Brain microvascular endothelial cell (primary cell): ENCODE measurements at regions not wholly inside any gene's neighbourhood (a gene's known extent, or its start where the extent isn't known, plus 50 kb on each side); places are given as distances from the start of the nearest gene placed in this dataset.
"Not testable (repeated sequence)": the region's sequence is repeated elsewhere in the genome, so short reads cannot be mapped to it uniquely, and the experiment has no call there.

ENCODE experiments used
- DNase-seq: peaks from one replicate; pipeline ENCODE4 v3.0.0-alpha.2; 2020
- H3K27ac ChIP-seq: fragments of 250-450 bp; sonication (Bioruptor Pico); 2 replicates; pipeline ENCODE4 v1.5.1; 2020; ENCODE audit warnings: mild to moderate bottlenecking, moderate library complexity
- H3K27me3 ChIP-seq: fragments of 250-450 bp; sonication (Bioruptor Pico); replicated peaks from 2 replicates; pipeline ENCODE4 v1.5.1; 2020; ENCODE audit warnings: mild to moderate bottlenecking
- H3K36me3 ChIP-seq: fragments of 250-450 bp; sonication (Bioruptor Pico); replicated peaks from 2 replicates; pipeline ENCODE4 v1.5.1; 2020; ENCODE audit warnings: mild to moderate bottlenecking
- H3K4me3 ChIP-seq: 2 replicates; pipeline ENCODE4 v1.5.1; 2011; ENCODE audit warnings: low read depth, mild to moderate bottlenecking, control low read depth, low read length, moderate library complexity
- in situ Hi-C: cut with HindIII; loops from 2 replicates; pipeline ENCODE4 v1.10.0; 2017; ENCODE audit warnings: low sequenced_read_pairs, low pct_ligation_motif_present
- TF ChIP-seq, protein P1 (sequence below): IDR thresholded peaks from 2 replicates; pipeline ENCODE4 v1.5.1; 2011; ENCODE audit warnings: low read depth, mild to moderate bottlenecking, moderate library complexity, low read length, control low read depth, inconsistent platforms; ENCODE audit errors: missing control alignments

DNA sequence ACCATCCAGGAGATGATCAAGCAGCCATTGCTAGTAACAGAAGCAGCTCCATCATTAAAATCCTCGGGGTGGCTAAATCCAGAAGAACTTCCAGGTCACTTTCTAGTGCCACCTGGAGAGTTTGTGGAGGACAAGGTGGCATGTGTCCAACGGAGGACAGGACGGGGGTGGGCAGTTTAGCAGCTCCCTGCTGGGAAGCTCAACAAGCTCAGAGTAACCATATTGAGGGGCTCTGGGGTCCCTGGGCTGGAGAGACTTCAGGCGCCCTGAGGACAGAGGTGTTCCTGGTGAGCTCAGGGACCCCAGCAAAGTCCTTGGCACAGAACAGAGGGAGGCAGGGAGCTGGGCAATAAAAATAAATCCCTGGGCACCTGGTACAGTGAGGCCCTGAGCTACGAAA is 140.0 kb upstream of the FHL2 start:
- in situ Hi-C loops = no loop called here
- no peak overlapping the region for H3K4me3 ChIP-seq
- DNase-seq = no peak
- H3K36me3 ChIP-seq = no peaks in the 10 kb centered on the region
- TF ChIP-seq, protein P1, sequence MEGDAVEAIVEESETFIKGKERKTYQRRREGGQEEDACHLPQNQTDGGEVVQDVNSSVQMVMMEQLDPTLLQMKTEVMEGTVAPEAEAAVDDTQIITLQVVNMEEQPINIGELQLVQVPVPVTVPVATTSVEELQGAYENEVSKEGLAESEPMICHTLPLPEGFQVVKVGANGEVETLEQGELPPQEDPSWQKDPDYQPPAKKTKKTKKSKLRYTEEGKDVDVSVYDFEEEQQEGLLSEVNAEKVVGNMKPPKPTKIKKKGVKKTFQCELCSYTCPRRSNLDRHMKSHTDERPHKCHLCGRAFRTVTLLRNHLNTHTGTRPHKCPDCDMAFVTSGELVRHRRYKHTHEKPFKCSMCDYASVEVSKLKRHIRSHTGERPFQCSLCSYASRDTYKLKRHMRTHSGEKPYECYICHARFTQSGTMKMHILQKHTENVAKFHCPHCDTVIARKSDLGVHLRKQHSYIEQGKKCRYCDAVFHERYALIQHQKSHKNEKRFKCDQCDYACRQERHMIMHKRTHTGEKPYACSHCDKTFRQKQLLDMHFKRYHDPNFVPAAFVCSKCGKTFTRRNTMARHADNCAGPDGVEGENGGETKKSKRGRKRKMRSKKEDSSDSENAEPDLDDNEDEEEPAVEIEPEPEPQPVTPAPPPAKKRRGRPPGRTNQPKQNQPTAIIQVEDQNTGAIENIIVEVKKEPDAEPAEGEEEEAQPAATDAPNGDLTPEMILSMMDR = no peak
- no peak overlapping the region for H3K27ac ChIP-seq
- H3K27me3 ChIP-seq = no peaks in the 10 kb centered on the region

DNA sequence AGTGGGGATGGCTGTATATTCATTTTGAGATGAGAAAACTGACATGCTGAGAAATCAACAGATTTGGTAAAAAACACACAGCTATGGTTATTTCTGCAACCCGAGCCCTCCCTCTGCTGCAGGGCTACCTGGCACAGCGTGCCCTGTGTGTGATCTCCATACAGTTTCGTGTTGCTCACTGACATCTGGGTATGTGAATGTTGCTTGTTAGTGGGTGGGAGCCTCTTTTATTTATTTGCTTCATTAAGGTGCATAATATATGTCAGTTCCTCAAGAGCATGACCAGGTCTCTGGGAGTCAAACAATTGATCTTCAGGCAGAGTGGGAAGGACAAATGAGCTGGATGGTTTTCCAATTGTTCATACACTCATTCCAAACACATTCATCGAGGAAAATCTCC is 139.1 kb upstream of the FHL2 start:
- no peak for DNase-seq
- H3K4me3 ChIP-seq = no peak overlapping the region
- TF ChIP-seq, protein P1 = no peak
- in situ Hi-C loops = no loop called here
- H3K27me3 ChIP-seq = no peaks in the 10 kb centered on the region
- H3K27ac ChIP-seq = no peak overlapping the region
- H3K36me3 ChIP-seq = no peaks in the 10 kb centered on the region

DNA sequence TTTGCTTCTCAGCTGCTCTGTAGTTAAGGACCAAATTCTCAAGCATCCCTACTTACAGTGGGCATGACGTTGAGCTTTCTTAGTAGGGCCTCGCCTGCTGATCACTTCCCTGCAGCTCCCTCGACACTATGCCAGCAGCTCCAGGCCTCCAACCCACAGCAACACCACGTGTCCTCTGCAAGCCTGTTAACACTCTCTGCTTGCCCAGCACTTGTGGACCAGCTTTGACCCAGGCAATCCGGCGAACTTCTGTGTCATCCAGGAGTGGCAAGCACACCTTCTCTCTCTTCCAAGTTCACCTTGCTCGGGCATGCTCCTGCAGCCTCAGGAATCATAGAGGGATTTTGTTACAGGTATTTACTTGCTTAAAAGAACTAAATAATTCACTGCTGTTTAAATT is 138.6 kb upstream of the FHL2 start:
- TF ChIP-seq, protein P1 = no peak
- Histone ChIP-seq H3K36me3 (no peaks in the 10 kb centered on the region), H3K27me3 (no peaks in the 10 kb centered on the region), H3K27ac (no peak overlapping the region), H3K4me3 (no peak overlapping the region)
- in situ Hi-C loops = no loop called here
- DNase-seq = no peak

DNA sequence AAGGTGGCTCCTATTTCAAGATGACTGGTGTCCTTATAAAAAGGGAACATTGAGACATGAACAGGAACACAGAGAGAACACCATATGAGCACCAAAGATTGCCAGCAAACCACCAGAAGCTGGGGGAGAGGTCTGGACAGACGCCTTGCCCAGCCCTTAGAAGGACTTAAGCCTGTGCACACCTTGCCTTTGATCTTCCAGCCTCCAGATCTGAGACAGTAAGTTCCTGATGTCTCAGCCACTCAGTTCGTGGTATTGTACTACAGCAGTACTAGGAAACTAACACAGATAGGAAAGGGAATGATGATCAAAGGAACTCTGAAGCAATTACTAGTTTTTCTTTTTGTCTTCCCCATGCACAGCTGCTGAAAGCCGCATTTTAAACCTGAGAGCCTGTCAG is 137.3 kb upstream of the FHL2 start:
- DNase-seq = no peak
- no peak overlapping the region for H3K4me3 ChIP-seq
- H3K27me3 ChIP-seq = no peaks in the 10 kb centered on the region
- in situ Hi-C loops = no loop called here
- no peaks in the 10 kb centered on the region for H3K36me3 ChIP-seq
- H3K27ac ChIP-seq = no peak overlapping the region
- TF ChIP-seq, protein P1 = no peak

DNA sequence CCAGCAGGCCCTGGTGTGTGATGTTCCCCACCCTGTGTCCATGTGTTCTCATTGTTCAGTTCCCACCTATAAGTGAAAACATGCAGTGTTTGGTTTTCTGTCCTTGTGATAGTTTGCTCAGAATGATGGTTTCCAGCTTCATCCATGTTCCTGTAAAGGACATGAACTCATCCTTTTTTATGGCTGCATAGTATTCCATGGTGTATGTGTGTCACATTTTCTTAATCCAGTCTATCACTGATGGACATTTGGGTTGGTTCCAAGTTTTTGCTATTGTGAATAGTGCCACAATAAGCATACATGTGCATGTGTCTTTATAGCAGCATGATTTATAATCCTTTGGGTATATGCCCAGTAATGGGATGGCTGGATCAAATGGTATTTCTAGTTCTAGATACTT is 130.4 kb upstream of the FHL2 start:
- H3K36me3 ChIP-seq, H3K4me3 ChIP-seq, H3K27ac ChIP-seq, in situ Hi-C loops, DNase-seq, H3K27me3 ChIP-seq: not testable (repeated sequence)

DNA sequence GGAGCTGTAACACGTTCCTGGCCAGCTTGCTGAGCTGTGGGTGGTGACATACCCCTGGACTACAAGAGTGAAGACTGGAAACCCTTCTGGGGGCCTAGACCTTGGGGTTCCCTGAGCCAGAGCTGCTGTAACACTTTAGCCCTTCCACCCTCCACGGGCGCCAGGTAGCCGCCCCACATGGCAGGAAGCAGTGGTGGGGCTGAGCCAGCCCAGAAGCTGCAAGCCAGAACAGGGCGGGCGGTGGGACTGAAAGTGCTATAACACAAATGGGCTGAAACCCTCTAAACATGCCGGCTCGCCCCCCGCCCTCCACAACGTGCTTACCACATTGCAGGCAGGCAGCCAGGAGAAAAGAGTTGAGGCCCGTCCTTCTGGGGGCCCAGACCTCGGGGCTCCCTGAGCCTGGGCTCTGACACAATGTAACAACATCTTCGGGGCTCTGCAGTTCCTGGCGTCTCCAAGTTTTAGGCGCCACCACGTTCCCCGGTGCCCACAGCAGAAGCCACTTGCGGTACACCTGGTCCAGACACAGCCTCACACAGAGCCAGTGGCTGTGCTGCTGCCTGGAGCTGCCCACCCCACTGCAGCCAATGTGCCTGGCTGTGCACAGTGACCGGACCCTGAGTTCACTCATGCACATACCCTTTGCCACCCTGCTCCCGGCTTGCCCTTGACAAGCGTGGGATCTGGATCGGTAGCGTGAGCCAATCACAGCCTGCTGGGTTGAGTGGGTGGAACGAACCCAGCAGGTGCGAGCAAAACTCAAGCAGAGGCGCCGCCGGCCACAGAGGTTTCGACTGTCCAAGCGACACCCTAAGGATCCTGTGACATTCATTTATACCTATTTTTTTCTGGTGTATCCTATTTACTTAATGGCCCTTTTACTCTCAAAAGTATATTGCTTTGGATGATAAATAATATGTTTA is 127.4 kb upstream of the FHL2 start:
- TF ChIP-seq, protein P1 = no peak
- in situ Hi-C loops = no loop called here
- no peaks in the 10 kb centered on the region for H3K27me3 ChIP-seq
- DNase-seq = no peak
- H3K36me3 ChIP-seq = no peaks in the 10 kb centered on the region
- H3K27ac ChIP-seq = no peak overlapping the region
- no peak overlapping the region for H3K4me3 ChIP-seq
